Liver (tissue), 8 donors: ENCODE measurements at regions not wholly inside any gene's neighbourhood (a gene's known extent, or its start where the extent isn't known, plus 50 kb on each side); places are given as distances from the start of the nearest gene placed in this dataset.

Experiments used
- DNase-seq: peaks from one replicate; pipeline ENCODE4 v3.0.0-alpha.2; 2017; ENCODE audit warnings: low spot score
- H3K27ac ChIP-seq, 2 donors: one replicate each; pipeline ENCODE4 v1.7.0; 2013; ENCODE audit warnings: inconsistent platforms in 2 of 2, low read length in 2 of 2, control low read depth in 1 of 2, low read depth in 1 of 2, mild to moderate bottlenecking in 1 of 2
- H3K27me3 ChIP-seq, 4 donors: one replicate each; pipeline versions ENCODE4 v1.6.1 to v1.7.0; 2013; ENCODE audit warnings: low read length in 3 of 4, inconsistent platforms in 1 of 4, mild to moderate bottlenecking in 1 of 4, moderate library complexity in 1 of 4; ENCODE audit not compliant: control insufficient read depth in 4 of 4, insufficient read depth in 4 of 4
- H3K36me3 ChIP-seq, 4 donors: one replicate each; pipeline versions ENCODE4 v1.6.1 to v1.7.0; 2013; ENCODE audit warnings: low read length in 3 of 4, mild to moderate bottlenecking in 3 of 4, low read depth in 1 of 4, moderate library complexity in 1 of 4; ENCODE audit not compliant: control insufficient read depth in 4 of 4, insufficient read depth in 3 of 4
- H3K4me1 ChIP-seq, 4 donors: one replicate each; pipeline versions ENCODE4 v1.6.1 to v1.7.0; 2013; ENCODE audit warnings: low read length in 3 of 4, mild to moderate bottlenecking in 3 of 4, moderate library complexity in 1 of 4; ENCODE audit not compliant: control insufficient read depth in 4 of 4, insufficient read depth in 4 of 4
- H3K4me3 ChIP-seq, 3 donors: one replicate each; pipeline versions ENCODE4 v1.6.1 to v1.7.0; 2013; ENCODE audit warnings: low read length in 3 of 3, control low read depth in 1 of 3, low read depth in 1 of 3, mild to moderate bottlenecking in 1 of 3
- H3K9ac ChIP-seq, 2 donors: one replicate each; pipeline ENCODE4 v1.7.0; 2013; ENCODE audit warnings: low read length in 2 of 2, mild to moderate bottlenecking in 2 of 2, moderate library complexity in 2 of 2, control low read depth in 1 of 2, low read depth in 1 of 2
- H3K9me3 ChIP-seq, 4 donors: one replicate each; pipeline versions ENCODE4 v1.6.1 to v1.7.0; 2013; ENCODE audit warnings: low read length in 3 of 4; ENCODE audit not compliant: control insufficient read depth in 4 of 4
- EGR1 ChIP-seq, 2 donors: IDR thresholded peaks; 2 replicates each; pipeline ENCODE4 v1.6.1; 2016 to 2018; ENCODE audit warnings: antibody characterized with exemption in 2 of 2, low read depth in 2 of 2
- FOXA1 ChIP-seq: IDR thresholded peaks from 2 replicates; pipeline ENCODE4 v1.6.1; 2016; ENCODE audit warnings: antibody characterized with exemption
- FOXA2 ChIP-seq: IDR thresholded peaks from 2 replicates; pipeline ENCODE4 v1.6.1; 2016; ENCODE audit warnings: antibody characterized with exemption
- GABPA ChIP-seq, 2 donors: IDR thresholded peaks in 1 of 2; conservative IDR thresholded peaks in 1 of 2; 2 replicates each; pipeline ENCODE4 v1.6.1; 2016; ENCODE audit warnings: antibody characterized with exemption in 2 of 2, mild to moderate bottlenecking in 1 of 2, moderate library complexity in 1 of 2
- HNF4A ChIP-seq, 2 donors: conservative IDR thresholded peaks; 2 replicates each; pipeline ENCODE4 v1.6.1; 2016; ENCODE audit warnings: antibody characterized with exemption in 2 of 2, mild to moderate bottlenecking in 2 of 2
- HNF4G ChIP-seq: IDR thresholded peaks from 2 replicates; pipeline ENCODE4 v1.6.1; 2016; ENCODE audit warnings: antibody characterized with exemption
- JUND ChIP-seq, 2 donors: IDR thresholded peaks; 2 replicates each; pipeline ENCODE4 v1.6.1; 2016; ENCODE audit warnings: antibody characterized with exemption in 2 of 2
- NR2F2 ChIP-seq: IDR thresholded peaks from 2 replicates; pipeline ENCODE4 v1.6.1; 2016; ENCODE audit warnings: antibody characterized with exemption
- RAD21 ChIP-seq, 2 donors: IDR thresholded peaks; 2 replicates each; pipeline ENCODE4 v1.6.1; 2016; ENCODE audit warnings: antibody characterized with exemption in 2 of 2, mild to moderate bottlenecking in 2 of 2
- RXRA ChIP-seq, 2 donors: IDR thresholded peaks; 2 replicates each; pipeline ENCODE4 v1.6.1; 2017 to 2018; ENCODE audit warnings: antibody characterized with exemption in 2 of 2, mild to moderate bottlenecking in 1 of 2
- SP1 ChIP-seq: IDR thresholded peaks from 2 replicates; pipeline ENCODE4 v1.6.1; 2018; ENCODE audit warnings: antibody characterized with exemption, mild to moderate bottlenecking
- TAF1 ChIP-seq: conservative IDR thresholded peaks from 2 replicates; pipeline ENCODE4 v1.6.1; 2016; ENCODE audit warnings: antibody characterized with exemption, mild to moderate bottlenecking
- YY1 ChIP-seq: IDR thresholded peaks from 2 replicates; pipeline ENCODE4 v1.6.1; 2016; ENCODE audit warnings: antibody characterized with exemption, mild to moderate bottlenecking
- ZBTB33 ChIP-seq: IDR thresholded peaks from 2 replicates; pipeline ENCODE4 v1.6.1; 2016; ENCODE audit warnings: antibody characterized with exemption
- WGBS: extraction: QIAGEN DNeasy Blood & Tissue Kit; methylation state at CpG from one replicate; pipeline ENCODE4 v1.1.7; 2013; 5-methylcytosine and 5-hydroxymethylcytosine counted together
- TF ChIP-seq, protein P1 (sequence below): IDR thresholded peaks from 2 replicates; pipeline ENCODE4 v1.6.1; 2016; ENCODE audit warnings: antibody characterized with exemption
- TF ChIP-seq, protein P2 (sequence below): IDR thresholded peaks from 2 replicates; pipeline ENCODE4 v1.6.1; 2016; ENCODE audit warnings: antibody characterized with exemption
- TF ChIP-seq, protein P3 (sequence below): fragments of 150-350 bp; IDR thresholded peaks from 2 replicates; pipeline ENCODE4 v1.5.1; 2017; ENCODE audit warnings: improper control_type of control experiment, low read depth, low read length; ENCODE audit not compliant: missing input control
- TF ChIP-seq, protein P4 (sequence below): IDR thresholded peaks from 2 replicates; pipeline ENCODE4 v1.6.1; 2016; ENCODE audit warnings: antibody characterized with exemption, mild to moderate bottlenecking
- donor health status: healthy.
- donor health status: healthy.
- donor health status: healthy.
- donor health status: healthy.
- donor health status: healthy.

DNA sequence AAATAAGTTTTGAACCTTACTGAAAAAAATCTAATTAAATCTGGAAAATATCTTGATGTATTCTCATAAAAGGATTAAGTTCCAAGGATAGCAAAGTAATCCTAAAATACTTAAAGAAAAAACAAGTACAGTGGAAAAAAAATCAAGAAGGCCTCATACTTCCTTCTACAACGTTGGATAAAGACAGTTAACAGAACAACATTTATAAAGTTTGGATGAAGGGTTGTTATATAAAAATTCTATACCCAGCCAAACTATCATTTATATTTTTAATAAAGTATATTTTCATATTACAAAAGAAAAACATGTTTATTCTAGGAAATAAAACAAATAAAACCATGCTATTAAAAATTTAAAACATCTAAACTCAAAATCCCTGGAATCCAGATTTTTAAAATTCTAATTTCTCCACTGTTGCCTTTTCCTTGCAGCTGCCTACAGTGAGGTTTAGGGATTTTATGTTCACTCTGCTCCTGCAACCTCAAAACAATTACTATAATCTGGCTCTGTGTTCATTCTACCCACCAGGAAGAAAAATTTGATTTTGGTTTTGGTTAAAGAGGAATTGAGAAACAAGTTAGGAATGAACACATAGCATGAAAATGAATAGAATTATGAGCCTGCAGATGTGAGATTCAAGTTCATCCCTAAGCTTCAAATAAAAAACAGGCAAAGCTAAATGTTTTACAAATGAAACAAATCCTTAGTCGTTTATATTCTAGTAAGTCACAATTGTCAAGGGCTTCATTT, 142.8 kb downstream of the LPIN1 start (continued):
- TF ChIP-seq, protein P1, sequence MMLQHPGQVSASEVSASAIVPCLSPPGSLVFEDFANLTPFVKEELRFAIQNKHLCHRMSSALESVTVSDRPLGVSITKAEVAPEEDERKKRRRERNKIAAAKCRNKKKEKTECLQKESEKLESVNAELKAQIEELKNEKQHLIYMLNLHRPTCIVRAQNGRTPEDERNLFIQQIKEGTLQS, result no peak
- TF ChIP-seq RXRA (IDR thresholded peaks at IDR 0.05) (no peak), RAD21 (IDR thresholded peaks at IDR 0.05) (no peak)

GRCh38 chr2:11889854-11890253, 143.4 kb downstream of the LPIN1 start:
- no peak overlapping the region for H3K4me3 ChIP-seq
- WGBS, result 71% methylated on average over 1 of the region's 1 CpG
- H3K9me3 ChIP-seq, result peaks cover 0 to 17% (median 7%) of the 10 kb centered on the region in 4 donors
- TF ChIP-seq SP1, result no peak
- no peak for TF ChIP-seq ZBTB33
- no peak for TF ChIP-seq FOXA1
- TF ChIP-seq, protein P2, sequence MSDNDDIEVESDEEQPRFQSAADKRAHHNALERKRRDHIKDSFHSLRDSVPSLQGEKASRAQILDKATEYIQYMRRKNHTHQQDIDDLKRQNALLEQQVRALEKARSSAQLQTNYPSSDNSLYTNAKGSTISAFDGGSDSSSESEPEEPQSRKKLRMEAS, result no peak
- no peak for TF ChIP-seq RXRA (IDR thresholded peaks at IDR 0.05)
- no peak for TF ChIP-seq EGR1 (IDR thresholded peaks at IDR 0.05; ENCODE audit: low read depth in 2 of 2)
- TF ChIP-seq JUND (IDR thresholded peaks at IDR 0.05), result no peak
- TF ChIP-seq, protein P3, sequence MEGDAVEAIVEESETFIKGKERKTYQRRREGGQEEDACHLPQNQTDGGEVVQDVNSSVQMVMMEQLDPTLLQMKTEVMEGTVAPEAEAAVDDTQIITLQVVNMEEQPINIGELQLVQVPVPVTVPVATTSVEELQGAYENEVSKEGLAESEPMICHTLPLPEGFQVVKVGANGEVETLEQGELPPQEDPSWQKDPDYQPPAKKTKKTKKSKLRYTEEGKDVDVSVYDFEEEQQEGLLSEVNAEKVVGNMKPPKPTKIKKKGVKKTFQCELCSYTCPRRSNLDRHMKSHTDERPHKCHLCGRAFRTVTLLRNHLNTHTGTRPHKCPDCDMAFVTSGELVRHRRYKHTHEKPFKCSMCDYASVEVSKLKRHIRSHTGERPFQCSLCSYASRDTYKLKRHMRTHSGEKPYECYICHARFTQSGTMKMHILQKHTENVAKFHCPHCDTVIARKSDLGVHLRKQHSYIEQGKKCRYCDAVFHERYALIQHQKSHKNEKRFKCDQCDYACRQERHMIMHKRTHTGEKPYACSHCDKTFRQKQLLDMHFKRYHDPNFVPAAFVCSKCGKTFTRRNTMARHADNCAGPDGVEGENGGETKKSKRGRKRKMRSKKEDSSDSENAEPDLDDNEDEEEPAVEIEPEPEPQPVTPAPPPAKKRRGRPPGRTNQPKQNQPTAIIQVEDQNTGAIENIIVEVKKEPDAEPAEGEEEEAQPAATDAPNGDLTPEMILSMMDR, result no peak
- no peak for TF ChIP-seq HNF4G
- TF ChIP-seq FOXA2, result no peak
- TF ChIP-seq YY1, result no peak
- TF ChIP-seq TAF1, result no peak
- TF ChIP-seq, protein P4, sequence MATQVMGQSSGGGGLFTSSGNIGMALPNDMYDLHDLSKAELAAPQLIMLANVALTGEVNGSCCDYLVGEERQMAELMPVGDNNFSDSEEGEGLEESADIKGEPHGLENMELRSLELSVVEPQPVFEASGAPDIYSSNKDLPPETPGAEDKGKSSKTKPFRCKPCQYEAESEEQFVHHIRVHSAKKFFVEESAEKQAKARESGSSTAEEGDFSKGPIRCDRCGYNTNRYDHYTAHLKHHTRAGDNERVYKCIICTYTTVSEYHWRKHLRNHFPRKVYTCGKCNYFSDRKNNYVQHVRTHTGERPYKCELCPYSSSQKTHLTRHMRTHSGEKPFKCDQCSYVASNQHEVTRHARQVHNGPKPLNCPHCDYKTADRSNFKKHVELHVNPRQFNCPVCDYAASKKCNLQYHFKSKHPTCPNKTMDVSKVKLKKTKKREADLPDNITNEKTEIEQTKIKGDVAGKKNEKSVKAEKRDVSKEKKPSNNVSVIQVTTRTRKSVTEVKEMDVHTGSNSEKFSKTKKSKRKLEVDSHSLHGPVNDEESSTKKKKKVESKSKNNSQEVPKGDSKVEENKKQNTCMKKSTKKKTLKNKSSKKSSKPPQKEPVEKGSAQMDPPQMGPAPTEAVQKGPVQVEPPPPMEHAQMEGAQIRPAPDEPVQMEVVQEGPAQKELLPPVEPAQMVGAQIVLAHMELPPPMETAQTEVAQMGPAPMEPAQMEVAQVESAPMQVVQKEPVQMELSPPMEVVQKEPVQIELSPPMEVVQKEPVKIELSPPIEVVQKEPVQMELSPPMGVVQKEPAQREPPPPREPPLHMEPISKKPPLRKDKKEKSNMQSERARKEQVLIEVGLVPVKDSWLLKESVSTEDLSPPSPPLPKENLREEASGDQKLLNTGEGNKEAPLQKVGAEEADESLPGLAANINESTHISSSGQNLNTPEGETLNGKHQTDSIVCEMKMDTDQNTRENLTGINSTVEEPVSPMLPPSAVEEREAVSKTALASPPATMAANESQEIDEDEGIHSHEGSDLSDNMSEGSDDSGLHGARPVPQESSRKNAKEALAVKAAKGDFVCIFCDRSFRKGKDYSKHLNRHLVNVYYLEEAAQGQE, result no peak
- TF ChIP-seq RAD21 (IDR thresholded peaks at IDR 0.05), result no peak
- TF ChIP-seq GABPA (IDR thresholded peaks at IDR 0.05 in 1 of 2, conservative IDR thresholded peaks at IDR 0.05 in 1 of 2), result no peak
- TF ChIP-seq NR2F2, result no peak
- TF ChIP-seq, protein P1, result no peak
- no peak for TF ChIP-seq HNF4A (conservative IDR thresholded peaks at IDR 0.05)
- no peak for DNase-seq
- no peaks in the 10 kb centered on the region for H3K4me1 ChIP-seq
- H3K9ac ChIP-seq, result no peak overlapping the region
- H3K36me3 ChIP-seq, result no peaks in the 10 kb centered on the region
- no peaks in the 10 kb centered on the region for H3K27me3 ChIP-seq
- no peak overlapping the region for H3K27ac ChIP-seq
